ENCODE measurements at regions not wholly inside any gene's neighbourhood (a gene's known extent, or its start where the extent isn't known, plus 50 kb on each side); places are given as distances from the start of the nearest gene placed in this dataset.
A peak's percentile ranks its signal among the peaks of the same experiment; 100 is the strongest.

- peak; percentile 67 for DNase-seq (ENCODE audit: low read depth, low spot score)
These were observed 227.6 kb downstream of the KLF13 start for GRCh38 chr15:31554261-31554660.

GRCh38 chr15:31555022-31555421 lies 228.4 kb downstream of the KLF13 start:
- no peak for DNase-seq (ENCODE audit: low read depth, low spot score)

- no peak for DNase-seq (ENCODE audit: low read depth, low spot score)
These were observed 230.0 kb downstream of the KLF13 start for GRCh38 chr15:31556494-31557150.

DNA sequence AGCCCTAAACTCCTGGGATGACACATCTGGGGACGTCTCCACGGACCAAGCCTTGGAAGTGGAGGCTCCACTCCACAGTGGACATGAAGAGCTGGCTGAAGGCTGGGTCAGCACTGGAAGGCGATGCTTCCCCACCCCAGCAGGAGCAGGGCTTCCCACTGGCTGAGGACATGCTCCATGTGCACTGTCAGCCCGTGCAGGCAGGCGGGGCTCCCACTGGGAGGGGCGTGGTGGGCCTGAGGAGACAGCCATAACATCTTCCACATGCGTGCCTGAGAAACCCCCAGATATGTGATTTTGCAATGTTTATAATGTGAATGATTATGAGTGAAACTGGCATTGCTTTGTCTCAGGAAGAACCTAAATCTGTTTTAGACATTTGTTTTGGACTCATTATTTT lies 231.3 kb downstream of the KLF13 start:
- DNase-seq (ENCODE audit: low read depth, low spot score), result no peak

GRCh38 chr15:31558840-31559239 lies 232.2 kb downstream of the KLF13 start:
- no peak for DNase-seq (ENCODE audit: low read depth, low spot score)

- no peak for DNase-seq (ENCODE audit: low read depth, low spot score)
These were observed 233.2 kb downstream of the KLF13 start for GRCh38 chr15:31559786-31560185.

DNA sequence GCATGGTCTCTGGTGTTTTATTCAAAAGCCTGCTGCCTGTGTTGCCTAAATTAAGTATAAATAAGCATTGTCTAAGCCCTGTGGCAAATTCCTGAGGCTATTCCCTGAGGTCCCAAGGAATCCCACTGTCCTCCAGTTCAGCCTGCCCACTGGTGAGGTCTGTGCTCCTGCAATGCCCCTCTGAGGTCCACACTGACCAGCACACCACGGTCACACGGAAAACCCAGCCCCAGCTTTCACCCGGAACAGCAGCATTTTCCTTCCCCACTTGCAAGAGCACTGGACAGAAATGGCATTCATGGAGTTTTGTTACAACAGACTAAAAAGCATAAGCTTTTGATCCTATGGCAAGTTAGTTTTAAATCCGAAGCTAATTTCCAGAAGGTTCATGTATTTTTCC lies 234.0 kb downstream of the KLF13 start:
- no peak for DNase-seq (ENCODE audit: low read depth, low spot score)

GRCh38 chr15:31561156-31561555 lies 234.5 kb downstream of the KLF13 start:
- no peak for DNase-seq (ENCODE audit: low read depth, low spot score)

DNA sequence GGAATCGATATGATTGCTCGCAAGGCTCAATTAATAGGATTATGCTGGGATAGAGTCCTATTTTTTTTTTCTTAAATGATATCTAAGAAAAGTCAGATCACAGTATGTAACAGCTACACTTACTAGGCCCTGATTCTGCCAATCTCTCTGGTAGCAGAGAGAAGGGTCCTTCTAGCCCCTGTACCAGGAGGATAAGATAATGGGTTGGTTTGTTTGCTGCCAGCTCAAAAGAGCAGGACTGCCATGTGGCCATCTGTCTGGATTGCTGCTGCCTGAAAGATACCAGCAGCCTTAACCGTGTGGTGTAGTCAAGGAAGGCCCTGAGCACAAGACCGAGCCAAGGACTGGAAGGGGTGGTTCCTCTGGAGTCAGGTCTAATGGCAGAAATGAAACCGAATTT lies 236.4 kb downstream of the KLF13 start:
- no peak for DNase-seq (ENCODE audit: low read depth, low spot score)

DNA sequence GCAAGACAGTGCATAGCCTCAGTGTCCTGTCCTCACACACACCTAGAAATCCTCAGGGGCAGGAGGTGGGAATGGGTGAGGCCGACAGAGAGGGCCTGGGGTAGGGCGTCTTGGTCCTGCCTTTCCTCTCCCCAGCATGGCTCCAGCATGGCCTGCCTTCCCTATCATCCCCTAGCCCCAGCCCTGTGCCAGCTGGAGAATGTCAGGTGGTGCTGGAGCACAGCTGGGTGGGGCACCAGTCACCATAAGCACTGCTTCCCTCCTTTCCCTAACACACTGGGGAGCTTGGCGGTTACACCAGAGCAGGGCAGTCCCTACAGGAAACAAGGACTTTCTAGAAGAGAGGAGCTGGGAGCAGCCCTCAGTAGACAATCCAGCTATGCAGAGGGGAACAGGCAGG lies 236.8 kb downstream of the KLF13 start:
- DNase-seq (ENCODE audit: low read depth, low spot score), result no peak

DNA sequence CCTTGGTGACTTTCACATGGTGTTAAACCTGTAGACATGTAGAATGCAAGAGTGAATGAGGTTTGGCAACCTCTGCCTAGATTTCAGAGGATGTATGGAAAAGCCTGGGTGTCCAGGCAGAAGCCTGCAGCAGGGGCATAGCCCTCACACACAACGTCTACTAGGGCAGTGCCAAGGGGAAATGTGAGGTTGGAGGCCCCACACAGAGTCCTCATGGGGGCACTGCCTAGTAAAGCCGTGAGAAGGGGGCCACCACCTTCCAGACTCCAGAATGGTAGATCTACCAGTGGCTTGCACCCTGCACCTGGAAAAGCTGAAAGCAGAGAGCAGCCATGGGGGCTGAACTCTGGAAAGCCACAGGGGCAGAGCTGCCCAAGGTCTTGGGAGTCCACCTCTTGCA lies 241.2 kb downstream of the KLF13 start:
- no peak for DNase-seq (ENCODE audit: low read depth, low spot score)

DNA sequence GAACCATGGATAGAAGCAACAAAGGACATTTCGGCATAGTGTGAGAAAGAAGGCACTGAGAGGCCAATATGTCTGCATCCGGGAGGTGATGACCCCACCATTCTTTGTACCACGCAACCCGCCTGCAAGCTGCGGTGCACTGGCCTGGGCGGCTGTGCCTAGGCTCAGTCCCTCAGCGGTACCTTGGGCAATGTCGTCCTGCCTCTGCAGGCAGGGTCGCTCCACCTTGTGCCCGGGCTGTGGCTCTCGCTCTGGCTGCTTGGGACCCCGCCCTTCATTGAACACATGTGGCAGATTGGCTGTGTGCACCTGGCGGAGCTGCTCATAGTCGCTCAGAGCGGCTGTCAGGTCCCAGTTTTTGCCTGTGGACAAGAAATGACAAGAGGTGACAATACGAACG lies 243.2 kb downstream of the KLF13 start:
- no peak for DNase-seq (ENCODE audit: low read depth, low spot score)

DNA sequence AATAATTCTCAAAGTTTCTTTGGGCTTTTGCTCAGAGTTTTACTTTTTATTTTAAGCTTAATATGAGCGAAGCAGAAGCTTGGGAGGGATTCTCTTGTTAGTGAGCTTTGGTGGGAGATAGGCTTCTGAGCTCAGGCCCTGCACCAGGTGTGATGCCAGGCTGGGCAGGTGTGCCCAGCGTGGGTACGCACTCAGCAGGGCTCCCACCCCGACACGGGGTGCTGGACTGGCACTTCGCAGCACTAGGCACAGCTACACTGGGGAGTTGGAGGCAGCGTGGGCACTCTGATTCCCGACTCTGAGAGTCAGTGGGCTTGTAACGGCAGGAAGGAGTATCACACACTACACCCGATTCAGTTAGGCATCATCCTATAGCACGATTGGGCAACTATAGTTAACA lies 244.0 kb downstream of the KLF13 start:
- no peak for DNase-seq (ENCODE audit: low read depth, low spot score)

GRCh38 chr15:31571676-31572075 lies 245.0 kb downstream of the KLF13 start:
- no peak for DNase-seq (ENCODE audit: low read depth, low spot score)

GRCh38 chr15:31573759-31574158 lies 247.1 kb downstream of the KLF13 start:
- DNase-seq (ENCODE audit: low read depth, low spot score), result no peak

- DNase-seq (ENCODE audit: low read depth, low spot score), result no peak
These were observed 248.1 kb downstream of the KLF13 start for GRCh38 chr15:31574766-31575165.

DNA sequence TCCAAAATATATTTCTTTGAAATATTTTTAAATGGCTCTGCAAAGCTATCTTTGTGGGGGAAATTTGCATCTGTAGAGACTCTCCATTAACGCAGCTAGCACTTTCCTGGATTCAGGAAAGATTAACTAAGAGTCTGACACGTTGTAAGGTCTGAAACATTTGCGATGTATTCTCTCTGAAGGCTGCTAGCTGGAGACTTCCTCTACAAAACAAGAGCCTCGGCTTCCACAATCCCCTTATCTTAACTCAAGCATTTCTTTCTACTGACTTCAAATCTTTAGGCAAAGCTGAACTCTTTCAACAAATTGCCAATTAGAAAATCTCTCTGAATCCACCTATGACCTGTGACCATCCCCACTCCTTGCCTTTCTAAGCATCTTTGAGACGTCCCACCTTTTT lies 250.5 kb downstream of the KLF13 start:
- no peak for DNase-seq (ENCODE audit: low read depth, low spot score)

- DNase-seq (ENCODE audit: low read depth, low spot score), result no peak
These were observed 252.6 kb downstream of the KLF13 start for GRCh38 chr15:31579282-31579681.

- DNase-seq (ENCODE audit: low read depth, low spot score), result no peak
These were observed 253.3 kb downstream of the KLF13 start for GRCh38 chr15:31579976-31580375.

DNA sequence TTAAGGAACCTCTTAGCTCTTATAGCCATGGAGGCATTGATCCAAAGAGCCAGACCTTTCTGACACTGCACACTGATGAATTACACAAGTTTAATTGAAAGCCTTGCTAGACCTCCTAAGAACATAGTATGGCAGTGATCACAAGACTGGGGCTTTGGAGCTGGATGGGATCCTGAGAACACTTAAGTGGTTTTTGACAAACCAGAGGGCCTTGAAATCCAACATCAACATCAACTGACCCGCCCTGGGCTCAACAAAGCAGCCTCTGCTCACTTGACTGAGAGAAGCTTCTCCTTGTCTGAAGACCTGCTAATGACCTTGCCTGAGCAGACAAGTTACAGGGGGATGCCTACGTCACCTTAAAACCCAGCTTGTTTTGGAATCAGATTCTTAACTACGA lies 257.6 kb downstream of the KLF13 start:
- DNase-seq (ENCODE audit: low read depth, low spot score), result no peak

GRCh38 chr15:31585240-31585639 lies 258.6 kb downstream of the KLF13 start:
- DNase-seq (ENCODE audit: low read depth, low spot score), result no peak

GRCh38 chr15:31586841-31587240 lies 260.2 kb downstream of the KLF13 start:
- DNase-seq (ENCODE audit: low read depth, low spot score), result no peak

- DNase-seq (ENCODE audit: low read depth, low spot score), result no peak
These were observed 260.9 kb downstream of the KLF13 start for GRCh38 chr15:31587583-31587982.

GRCh38 chr15:31590609-31591008 lies 264.0 kb downstream of the KLF13 start:
- DNase-seq (ENCODE audit: low read depth, low spot score), result no peak

Measured in pulmonary artery endothelial cell (primary cell).